ENCODE measurements at regions not wholly inside any gene's neighbourhood (a gene's known extent, or its start where the extent isn't known, plus 50 kb on each side); places are given as distances from the start of the nearest gene placed in this dataset.

DNA sequence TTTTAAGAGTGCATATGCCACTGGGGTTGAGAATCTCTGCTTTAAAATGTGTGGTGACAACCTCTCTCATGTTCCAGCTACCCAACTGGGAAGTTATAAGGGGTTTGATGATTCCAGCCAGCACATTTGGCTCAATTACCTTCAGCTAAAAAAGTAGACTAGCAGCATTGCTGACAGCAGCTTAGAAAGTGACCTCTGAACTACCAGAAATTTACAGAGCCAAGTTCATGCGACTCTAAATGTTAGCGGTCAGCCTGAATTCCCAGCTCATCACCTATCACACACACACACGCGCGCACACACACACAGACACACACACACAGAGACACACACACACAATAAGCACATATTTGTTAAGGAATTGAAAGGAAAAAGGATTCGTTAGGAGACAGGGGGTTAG is 377.5 kb downstream of the TMEM167A start:
- TF ChIP-seq POLR2AphosphoS5 (IDR thresholded peaks at IDR 0.05) = no peak
- TF ChIP-seq, protein P1, sequence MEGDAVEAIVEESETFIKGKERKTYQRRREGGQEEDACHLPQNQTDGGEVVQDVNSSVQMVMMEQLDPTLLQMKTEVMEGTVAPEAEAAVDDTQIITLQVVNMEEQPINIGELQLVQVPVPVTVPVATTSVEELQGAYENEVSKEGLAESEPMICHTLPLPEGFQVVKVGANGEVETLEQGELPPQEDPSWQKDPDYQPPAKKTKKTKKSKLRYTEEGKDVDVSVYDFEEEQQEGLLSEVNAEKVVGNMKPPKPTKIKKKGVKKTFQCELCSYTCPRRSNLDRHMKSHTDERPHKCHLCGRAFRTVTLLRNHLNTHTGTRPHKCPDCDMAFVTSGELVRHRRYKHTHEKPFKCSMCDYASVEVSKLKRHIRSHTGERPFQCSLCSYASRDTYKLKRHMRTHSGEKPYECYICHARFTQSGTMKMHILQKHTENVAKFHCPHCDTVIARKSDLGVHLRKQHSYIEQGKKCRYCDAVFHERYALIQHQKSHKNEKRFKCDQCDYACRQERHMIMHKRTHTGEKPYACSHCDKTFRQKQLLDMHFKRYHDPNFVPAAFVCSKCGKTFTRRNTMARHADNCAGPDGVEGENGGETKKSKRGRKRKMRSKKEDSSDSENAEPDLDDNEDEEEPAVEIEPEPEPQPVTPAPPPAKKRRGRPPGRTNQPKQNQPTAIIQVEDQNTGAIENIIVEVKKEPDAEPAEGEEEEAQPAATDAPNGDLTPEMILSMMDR (IDR thresholded peaks at IDR 0.05) = no peak
- TF ChIP-seq POLR2A (IDR thresholded peaks at IDR 0.05) = no peak
